Choroid plexus epithelial cell (primary cell): ENCODE measurements at regions not wholly inside any gene's neighbourhood (a gene's known extent, or its start where the extent isn't known, plus 50 kb on each side); places are given as distances from the start of the nearest gene placed in this dataset.

Source experiments
- DNase-seq: peaks from one replicate; pipeline ENCODE4 v3.0.0-alpha.2; 2010; ENCODE audit warnings: low read depth
- H3K4me3 ChIP-seq: 2 replicates; pipeline ENCODE4 v1.5.1; 2011; ENCODE audit warnings: low read depth, mild to moderate bottlenecking, control low read depth, low read length, moderate library complexity
- CTCF ChIP-seq: conservative IDR thresholded peaks from 2 replicates; pipeline ENCODE4 v1.5.1; 2011; ENCODE audit warnings: low read depth, mild to moderate bottlenecking, control low read depth, inconsistent platforms, low read length, moderate library complexity

GRCh38 chr3:11096266-11097139 lies 57.8 kb upstream of the HRH1 start:
- H3K4me3 ChIP-seq: peak overlapping the region; percentile 47
- peak; percentile 86 for DNase-seq

GRCh38 chr3:11099306-11099705 lies 55.0 kb upstream of the HRH1 start:
- no peak overlapping the region for H3K4me3 ChIP-seq
- DNase-seq: no peak
- no peak for TF ChIP-seq CTCF

More at GRCh38 chr3:11096266-11097139, 57.8 kb upstream of the HRH1 start:
- no peak for TF ChIP-seq CTCF
